LNCAP (cell line): ENCODE measurements at regions not wholly inside any gene's neighbourhood (a gene's known extent, or its start where the extent isn't known, plus 50 kb on each side); places are given as distances from the start of the nearest gene placed in this dataset.

Source experiments
- TF ChIP-seq, protein P1 (sequence below): fragments of 450-650 bp; IDR thresholded peaks from 2 replicates; pipeline ENCODE4 v1.5.1; 2017; ENCODE audit warnings: mild to moderate bottlenecking

DNA sequence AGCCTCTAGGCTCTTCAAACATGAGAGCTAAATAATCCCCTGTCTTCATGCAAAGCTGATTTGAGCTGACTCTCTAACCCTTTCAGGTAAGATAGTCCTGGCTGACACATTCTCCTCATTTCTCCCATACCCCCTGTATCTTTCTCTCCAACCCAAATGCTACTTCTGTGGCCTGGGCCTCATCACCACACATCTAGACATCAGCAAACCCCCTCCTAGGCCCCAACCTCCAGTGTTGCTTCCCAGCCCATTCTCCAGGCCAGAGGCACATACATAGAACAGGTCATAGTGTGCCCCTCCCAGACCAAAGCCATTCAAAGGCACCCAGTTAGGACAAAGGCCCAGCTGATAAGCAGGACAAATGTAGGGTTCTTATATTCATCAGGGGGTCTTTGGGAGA is 84.9 kb downstream of the ANKRD60 start:
- TF ChIP-seq, protein P1, sequence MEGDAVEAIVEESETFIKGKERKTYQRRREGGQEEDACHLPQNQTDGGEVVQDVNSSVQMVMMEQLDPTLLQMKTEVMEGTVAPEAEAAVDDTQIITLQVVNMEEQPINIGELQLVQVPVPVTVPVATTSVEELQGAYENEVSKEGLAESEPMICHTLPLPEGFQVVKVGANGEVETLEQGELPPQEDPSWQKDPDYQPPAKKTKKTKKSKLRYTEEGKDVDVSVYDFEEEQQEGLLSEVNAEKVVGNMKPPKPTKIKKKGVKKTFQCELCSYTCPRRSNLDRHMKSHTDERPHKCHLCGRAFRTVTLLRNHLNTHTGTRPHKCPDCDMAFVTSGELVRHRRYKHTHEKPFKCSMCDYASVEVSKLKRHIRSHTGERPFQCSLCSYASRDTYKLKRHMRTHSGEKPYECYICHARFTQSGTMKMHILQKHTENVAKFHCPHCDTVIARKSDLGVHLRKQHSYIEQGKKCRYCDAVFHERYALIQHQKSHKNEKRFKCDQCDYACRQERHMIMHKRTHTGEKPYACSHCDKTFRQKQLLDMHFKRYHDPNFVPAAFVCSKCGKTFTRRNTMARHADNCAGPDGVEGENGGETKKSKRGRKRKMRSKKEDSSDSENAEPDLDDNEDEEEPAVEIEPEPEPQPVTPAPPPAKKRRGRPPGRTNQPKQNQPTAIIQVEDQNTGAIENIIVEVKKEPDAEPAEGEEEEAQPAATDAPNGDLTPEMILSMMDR = no peak

- TF ChIP-seq, protein P1 = no peak
These were observed 85.6 kb downstream of the ANKRD60 start for GRCh38 chr20:58142843-58143185.

DNA sequence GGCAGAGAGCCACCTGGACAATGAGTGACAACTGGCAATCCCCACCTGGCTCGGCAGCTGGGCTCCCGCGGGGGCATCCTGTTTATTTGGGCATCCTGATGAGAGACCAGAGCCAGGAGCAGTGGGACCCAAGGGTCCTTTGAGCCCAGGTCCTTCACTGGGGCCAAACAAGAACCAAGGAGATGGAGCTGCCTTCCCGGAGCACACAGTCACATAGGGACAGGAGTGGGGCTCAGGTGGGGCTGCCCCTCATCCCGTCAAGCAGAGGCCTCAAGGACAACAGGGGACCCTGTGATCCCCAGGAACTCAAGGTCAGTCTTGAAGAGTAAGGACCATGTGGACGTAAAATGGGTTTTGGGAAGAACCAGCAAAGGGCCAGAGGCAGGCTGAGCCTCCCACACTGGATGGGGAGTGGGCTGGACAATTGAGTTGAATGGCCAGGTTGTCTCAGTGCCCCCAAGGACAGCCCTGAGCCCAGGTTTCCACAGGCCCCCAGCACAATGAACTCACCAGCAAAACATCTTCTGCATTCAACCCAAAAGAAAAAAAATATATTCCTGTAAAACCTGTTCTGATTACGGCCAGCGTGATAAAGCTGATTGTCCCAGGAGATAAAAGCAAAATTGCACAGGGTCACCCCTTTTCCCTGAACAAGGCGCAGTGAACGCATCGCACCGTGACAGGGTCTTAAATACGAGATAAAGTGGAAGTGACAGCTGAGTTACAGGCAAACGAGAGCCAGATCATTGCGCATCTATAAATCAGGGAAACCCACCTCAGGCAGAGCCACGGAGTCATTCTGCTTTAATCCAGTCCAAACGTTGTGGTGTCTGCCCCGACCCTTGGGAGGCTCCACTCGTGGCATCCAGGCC is 86.2 kb downstream of the ANKRD60 start:
- TF ChIP-seq, protein P1 = no peak

DNA sequence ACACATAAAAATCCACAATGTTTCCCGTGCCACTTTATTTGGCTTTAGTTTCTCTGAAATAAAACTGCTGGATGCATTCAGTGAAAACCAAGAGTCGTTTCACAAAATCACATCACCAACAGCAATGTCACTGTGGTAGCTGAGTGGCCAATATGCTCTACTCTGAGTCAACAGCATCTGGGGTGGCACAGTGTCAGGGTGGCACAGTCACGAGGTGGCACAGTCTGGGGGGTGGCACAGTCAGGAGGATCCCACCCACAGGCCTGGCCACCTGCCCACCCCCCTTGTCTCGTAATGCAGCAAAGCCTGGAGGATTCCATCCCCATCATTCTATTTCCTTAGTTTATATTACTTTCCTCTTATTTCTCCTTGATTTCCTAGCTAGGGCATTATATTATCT is 87.0 kb downstream of the ANKRD60 start:
- TF ChIP-seq, protein P1 = no peak

DNA sequence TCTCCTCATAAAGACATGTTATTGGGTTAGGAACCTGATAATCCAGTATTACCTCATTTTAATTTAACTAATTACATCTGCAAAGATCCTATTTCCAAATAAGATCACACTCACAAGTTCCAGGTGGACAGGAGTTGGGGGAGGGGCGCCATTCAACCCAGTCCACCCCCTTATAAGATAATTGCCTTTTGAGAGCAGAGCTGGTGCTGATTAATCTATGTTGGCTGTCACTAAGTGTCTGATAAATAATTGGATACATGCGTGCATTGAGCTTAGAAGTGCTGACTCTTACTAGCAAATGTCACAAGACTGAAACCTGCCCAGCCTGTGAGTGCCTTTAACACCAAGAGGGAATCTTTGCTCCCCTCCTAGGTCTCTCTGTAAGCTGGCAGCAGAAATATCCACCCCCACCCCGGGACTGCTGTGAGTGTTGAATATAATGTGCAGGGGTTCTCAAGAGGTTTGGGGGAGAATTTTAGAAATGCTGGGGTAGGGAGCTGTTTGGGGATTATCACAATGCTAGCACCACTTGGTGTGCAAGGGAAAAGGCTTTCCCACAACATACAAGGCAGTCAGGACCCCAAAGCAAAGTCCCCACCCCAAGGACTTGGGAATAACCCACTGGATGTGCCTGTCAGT is 87.5 kb downstream of the ANKRD60 start:
- TF ChIP-seq, protein P1 = no peak

DNA sequence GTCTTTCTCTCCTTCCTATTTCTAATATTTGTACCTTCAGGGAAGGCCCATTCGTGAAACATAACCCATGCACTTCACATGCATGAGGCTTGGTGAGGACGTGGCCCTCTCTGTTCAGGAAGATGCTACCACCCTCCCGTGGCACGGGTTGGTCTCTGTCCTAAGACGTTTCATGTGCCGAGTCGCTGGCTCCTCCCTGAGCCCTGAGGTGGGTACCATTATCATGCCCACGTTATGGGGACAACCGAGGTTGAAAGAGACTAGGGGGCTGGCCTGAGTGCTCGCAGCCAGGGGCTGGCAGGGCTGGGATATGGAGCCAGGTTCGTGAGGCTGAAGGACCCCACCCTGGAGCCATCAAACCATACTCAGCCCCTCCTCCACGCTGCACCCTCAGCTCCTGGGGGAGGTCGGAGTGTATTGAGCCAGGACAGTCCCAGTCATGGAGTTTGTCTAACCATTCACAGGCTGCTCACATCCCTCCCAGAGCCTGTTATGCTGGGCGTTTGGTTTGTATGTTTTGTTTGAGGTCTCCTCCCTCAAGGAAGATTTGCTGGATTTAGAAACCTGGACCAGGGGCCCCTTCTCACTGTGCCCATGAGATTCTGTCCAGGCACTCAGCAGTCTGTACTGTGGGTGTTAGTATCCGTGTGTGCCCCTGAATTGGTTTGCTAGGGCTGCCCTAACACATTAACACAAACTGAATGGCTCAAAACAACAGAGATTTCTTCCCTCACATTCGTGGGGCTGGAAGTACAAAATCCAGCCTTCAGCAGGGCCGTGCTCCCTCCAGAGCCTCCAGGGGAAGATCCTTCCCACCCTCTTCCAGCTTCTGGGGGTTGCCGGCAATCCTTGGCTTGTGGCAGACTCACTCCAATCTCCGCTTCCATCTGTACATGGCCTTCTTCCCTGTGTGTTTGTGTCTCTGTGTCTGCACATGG is 88.3 kb downstream of the ANKRD60 start:
- TF ChIP-seq, protein P1 = no peak

- TF ChIP-seq, protein P1 = no peak
These were observed 90.1 kb downstream of the ANKRD60 start for GRCh38 chr20:58138395-58138794.
